ENCODE measurements at regions not wholly inside any gene's neighbourhood (a gene's known extent, or its start where the extent isn't known, plus 50 kb on each side); places are given as distances from the start of the nearest gene placed in this dataset.

- no peak overlapping the region for H2BK120ac ChIP-seq (ENCODE audit: low read depth, low read length)
- H2AFZ ChIP-seq (ENCODE audit: low read length), result no peak overlapping the region
- no peak overlapping the region for H3K4me3 ChIP-seq (ENCODE audit: low read length in 2 of 2)
- no peaks in the 10 kb centered on the region for H3K36me3 ChIP-seq (replicated peaks in 1 of 2; ENCODE audit: control insufficient read depth in 2 of 2, insufficient read depth in 2 of 2, low read length in 2 of 2)
- no peak overlapping the region for H3K4ac ChIP-seq (ENCODE audit: low read length)
- H3K9ac ChIP-seq (ENCODE audit: low read depth, low read length, poor library complexity), result no peak overlapping the region
- no peak overlapping the region for H4K8ac ChIP-seq (ENCODE audit: low read depth, low read length)
- no peak overlapping the region for H3K23ac ChIP-seq (ENCODE audit: low read depth, low read length, poor library complexity)
- no CpG with 5 or more reads among the region's 5 CpGs for WGBS, 2 donors (ENCODE audit: extremely low coverage in 2 of 2, insufficient read length in 2 of 2, insufficient replicate concordance in 1 of 2)
- no peak overlapping the region for H4K91ac ChIP-seq (ENCODE audit: low read depth, low read length, poor library complexity)
- H3K14ac ChIP-seq (ENCODE audit: low read length), result no peak overlapping the region
- no peak overlapping the region for H2BK15ac ChIP-seq (ENCODE audit: low read length)
- no peak overlapping the region for H3K18ac ChIP-seq (ENCODE audit: low read length)
- H3K27me3 ChIP-seq (ENCODE audit: control insufficient read depth in 3 of 3, insufficient read depth in 3 of 3, low read depth in 1 of 3, low read length in 3 of 3), result no peaks in the 10 kb centered on the region
- H2BK12ac ChIP-seq (ENCODE audit: low read length), result no peak overlapping the region
- no peak overlapping the region for H2BK5ac ChIP-seq (ENCODE audit: low read length)
- no peaks in the 10 kb centered on the region for H3K79me1 ChIP-seq (ENCODE audit: low read depth, low read length)
- H3K9me3 ChIP-seq (replicated peaks in 1 of 2; ENCODE audit: control insufficient read depth in 2 of 2, insufficient read depth in 1 of 2, low read depth in 1 of 2, low read length in 2 of 2), result no peaks in the 10 kb centered on the region
- no peaks in the 10 kb centered on the region for H3K4me1 ChIP-seq (ENCODE audit: control insufficient read depth in 2 of 2, insufficient read depth in 1 of 2, low read depth in 1 of 2, low read length in 2 of 2)
- H3K4me2 ChIP-seq (ENCODE audit: insufficient read depth, low read length, poor library complexity, severe bottlenecking), result no peak overlapping the region
- no peak overlapping the region for H3K27ac ChIP-seq (replicated peaks; ENCODE audit: low read length)
- DNase-seq (ENCODE audit: low spot score), result no peak
- no peak overlapping the region for H2AK5ac ChIP-seq (ENCODE audit: low read depth, low read length)
Measured at GRCh38 chr2:54394392-54394791, 61.7 kb upstream of the SPTBN1 start.

GRCh38 chr2:54396107-54396506 is 60.0 kb upstream of the SPTBN1 start:
- Histone ChIP-seq H3K18ac (ENCODE audit: low read length) (no peak overlapping the region), H3K27me3 (ENCODE audit: control insufficient read depth in 3 of 3, insufficient read depth in 3 of 3, low read depth in 1 of 3, low read length in 3 of 3) (no peaks in the 10 kb centered on the region), H4K8ac (ENCODE audit: low read depth, low read length) (no peak overlapping the region), H2BK120ac (ENCODE audit: low read depth, low read length) (no peak overlapping the region), H4K91ac (ENCODE audit: low read depth, low read length, poor library complexity) (no peak overlapping the region), H3K4me1 (ENCODE audit: control insufficient read depth in 2 of 2, insufficient read depth in 1 of 2, low read depth in 1 of 2, low read length in 2 of 2) (no peaks in the 10 kb centered on the region), H3K27ac (replicated peaks; ENCODE audit: low read length) (no peak overlapping the region), H3K36me3 (replicated peaks in 1 of 2; ENCODE audit: control insufficient read depth in 2 of 2, insufficient read depth in 2 of 2, low read length in 2 of 2) (no peaks in the 10 kb centered on the region), H2AK5ac (ENCODE audit: low read depth, low read length) (no peak overlapping the region), H2BK12ac (ENCODE audit: low read length) (no peak overlapping the region), H3K9me3 (replicated peaks in 1 of 2; ENCODE audit: control insufficient read depth in 2 of 2, insufficient read depth in 1 of 2, low read depth in 1 of 2, low read length in 2 of 2) (no peaks in the 10 kb centered on the region), H3K14ac (ENCODE audit: low read length) (no peak overlapping the region), H2BK5ac (ENCODE audit: low read length) (no peak overlapping the region), H3K79me1 (ENCODE audit: low read depth, low read length) (no peaks in the 10 kb centered on the region), H3K4me3 (ENCODE audit: low read length in 2 of 2) (no peak overlapping the region), H2BK15ac (ENCODE audit: low read length) (no peak overlapping the region), H3K23ac (ENCODE audit: low read depth, low read length, poor library complexity) (no peak overlapping the region), H3K4ac (ENCODE audit: low read length) (no peak overlapping the region), H2AFZ (ENCODE audit: low read length) (no peak overlapping the region), H3K9ac (ENCODE audit: low read depth, low read length, poor library complexity) (no peak overlapping the region), H3K4me2 (ENCODE audit: insufficient read depth, low read length, poor library complexity, severe bottlenecking) (no peak overlapping the region)
- WGBS, 2 donors (ENCODE audit: extremely low coverage in 2 of 2, insufficient read length in 2 of 2, insufficient replicate concordance in 1 of 2), result no CpG with 5 or more reads among the region's 7 CpGs
- DNase-seq (ENCODE audit: low spot score), result no peak

GRCh38 chr2:54396798-54397197 is 59.3 kb upstream of the SPTBN1 start:
- H2BK15ac ChIP-seq (ENCODE audit: low read length), result no peak overlapping the region
- H3K27me3 ChIP-seq (ENCODE audit: control insufficient read depth in 3 of 3, insufficient read depth in 3 of 3, low read depth in 1 of 3, low read length in 3 of 3), result no peaks in the 10 kb centered on the region
- WGBS, 2 donors (ENCODE audit: extremely low coverage in 2 of 2, insufficient read length in 2 of 2, insufficient replicate concordance in 1 of 2), result no CpG with 5 or more reads among the region's 6 CpGs
- H3K79me1 ChIP-seq (ENCODE audit: low read depth, low read length), result no peaks in the 10 kb centered on the region
- no peak overlapping the region for H2AFZ ChIP-seq (ENCODE audit: low read length)
- H4K91ac ChIP-seq (ENCODE audit: low read depth, low read length, poor library complexity), result no peak overlapping the region
- no peaks in the 10 kb centered on the region for H3K36me3 ChIP-seq (replicated peaks in 1 of 2; ENCODE audit: control insufficient read depth in 2 of 2, insufficient read depth in 2 of 2, low read length in 2 of 2)
- no peak overlapping the region for H2AK5ac ChIP-seq (ENCODE audit: low read depth, low read length)
- H3K14ac ChIP-seq (ENCODE audit: low read length), result no peak overlapping the region
- no peak overlapping the region for H3K18ac ChIP-seq (ENCODE audit: low read length)
- no peak overlapping the region for H4K8ac ChIP-seq (ENCODE audit: low read depth, low read length)
- H3K4me3 ChIP-seq (ENCODE audit: low read length in 2 of 2), result no peak overlapping the region
- no peak overlapping the region for H3K4ac ChIP-seq (ENCODE audit: low read length)
- no peak overlapping the region for H3K9ac ChIP-seq (ENCODE audit: low read depth, low read length, poor library complexity)
- no peak overlapping the region for H2BK5ac ChIP-seq (ENCODE audit: low read length)
- no peak for DNase-seq (ENCODE audit: low spot score)
- no peaks in the 10 kb centered on the region for H3K9me3 ChIP-seq (replicated peaks in 1 of 2; ENCODE audit: control insufficient read depth in 2 of 2, insufficient read depth in 1 of 2, low read depth in 1 of 2, low read length in 2 of 2)
- H3K23ac ChIP-seq (ENCODE audit: low read depth, low read length, poor library complexity), result no peak overlapping the region
- H3K27ac ChIP-seq (replicated peaks; ENCODE audit: low read length), result no peak overlapping the region
- no peak overlapping the region for H2BK120ac ChIP-seq (ENCODE audit: low read depth, low read length)
- H3K4me2 ChIP-seq (ENCODE audit: insufficient read depth, low read length, poor library complexity, severe bottlenecking), result no peak overlapping the region
- H2BK12ac ChIP-seq (ENCODE audit: low read length), result no peak overlapping the region
- H3K4me1 ChIP-seq (ENCODE audit: control insufficient read depth in 2 of 2, insufficient read depth in 1 of 2, low read depth in 1 of 2, low read length in 2 of 2), result no peaks in the 10 kb centered on the region

GRCh38 chr2:54397426-54397825 is 58.7 kb upstream of the SPTBN1 start:
- no peaks in the 10 kb centered on the region for H3K36me3 ChIP-seq (replicated peaks in 1 of 2; ENCODE audit: control insufficient read depth in 2 of 2, insufficient read depth in 2 of 2, low read length in 2 of 2)
- no peak overlapping the region for H2AK5ac ChIP-seq (ENCODE audit: low read depth, low read length)
- no peak overlapping the region for H3K4ac ChIP-seq (ENCODE audit: low read length)
- no peak overlapping the region for H3K14ac ChIP-seq (ENCODE audit: low read length)
- H3K9ac ChIP-seq (ENCODE audit: low read depth, low read length, poor library complexity), result no peak overlapping the region
- no peak overlapping the region for H2BK15ac ChIP-seq (ENCODE audit: low read length)
- no peak for DNase-seq (ENCODE audit: low spot score)
- no peaks in the 10 kb centered on the region for H3K27me3 ChIP-seq (ENCODE audit: control insufficient read depth in 3 of 3, insufficient read depth in 3 of 3, low read depth in 1 of 3, low read length in 3 of 3)
- no peak overlapping the region for H2BK120ac ChIP-seq (ENCODE audit: low read depth, low read length)
- no peak overlapping the region for H3K4me2 ChIP-seq (ENCODE audit: insufficient read depth, low read length, poor library complexity, severe bottlenecking)
- no peak overlapping the region for H3K23ac ChIP-seq (ENCODE audit: low read depth, low read length, poor library complexity)
- H3K4me1 ChIP-seq (ENCODE audit: control insufficient read depth in 2 of 2, insufficient read depth in 1 of 2, low read depth in 1 of 2, low read length in 2 of 2), result peaks cover 0 to under 1% of the 10 kb centered on the region in 2 donors
- H3K27ac ChIP-seq (replicated peaks; ENCODE audit: low read length), result no peak overlapping the region
- H3K4me3 ChIP-seq (ENCODE audit: low read length in 2 of 2), result no peak overlapping the region
- H4K8ac ChIP-seq (ENCODE audit: low read depth, low read length), result no peak overlapping the region
- no peak overlapping the region for H3K18ac ChIP-seq (ENCODE audit: low read length)
- H4K91ac ChIP-seq (ENCODE audit: low read depth, low read length, poor library complexity), result no peak overlapping the region
- no peaks in the 10 kb centered on the region for H3K79me1 ChIP-seq (ENCODE audit: low read depth, low read length)
- H3K9me3 ChIP-seq (replicated peaks in 1 of 2; ENCODE audit: control insufficient read depth in 2 of 2, insufficient read depth in 1 of 2, low read depth in 1 of 2, low read length in 2 of 2), result no peaks in the 10 kb centered on the region
- WGBS, 2 donors (ENCODE audit: extremely low coverage in 2 of 2, insufficient read length in 2 of 2, insufficient replicate concordance in 1 of 2), result no CpG with 5 or more reads among the region's 2 CpGs
- H2AFZ ChIP-seq (ENCODE audit: low read length), result no peak overlapping the region
- H2BK5ac ChIP-seq (ENCODE audit: low read length), result no peak overlapping the region
- no peak overlapping the region for H2BK12ac ChIP-seq (ENCODE audit: low read length)

Measured in neuronal stem cell (in vitro differentiated cells).